ENCODE measurements at regions not wholly inside any gene's neighbourhood (a gene's known extent, or its start where the extent isn't known, plus 50 kb on each side); places are given as distances from the start of the nearest gene placed in this dataset.

GRCh38 chr15:89412905-89413411, 78.3 kb upstream of the POLG start:
- Histone ChIP-seq H3K9me3 (ENCODE audit: insufficient read depth, low read length, severe bottlenecking) (no peaks in the 10 kb centered on the region), H2AFZ (ENCODE audit: low read depth, low read length) (no peak overlapping the region), H3K27me3 (ENCODE audit: insufficient read depth, low read length, poor library complexity) (peaks cover 15% of the 10 kb centered on the region), H3K4me1 (ENCODE audit: insufficient read depth, low read length) (no peaks in the 10 kb centered on the region), H3K4me3 (ENCODE audit: low read depth in 1 of 2, low read length in 2 of 2) (no peak overlapping the region), H3K79me2 (ENCODE audit: insufficient read depth, low read length) (no peaks in the 10 kb centered on the region), H4K20me1 (ENCODE audit: insufficient read depth, low read length) (peaks cover 2% of the 10 kb centered on the region; the same call in 1 of the 2 replicates), H3K4me2 (ENCODE audit: insufficient read depth, low read length) (no peak overlapping the region), H3K9ac (ENCODE audit: low read depth, low read length) (no peak overlapping the region), H3K27ac (ENCODE audit: low read length) (no peak overlapping the region), H3K36me3 (ENCODE audit: insufficient read depth, low read length) (no peaks in the 10 kb centered on the region)
- no peak for DNase-seq
- ATAC-seq (ENCODE audit: insufficient read depth, low read depth), result no peak
- no peak for TF ChIP-seq EZH2 (IDR thresholded peaks at IDR 0.05; ENCODE audit: borderline replicate concordance, low read depth, low read length, severe bottlenecking)
- TF ChIP-seq CTCF (IDR thresholded peaks at IDR 0.05; ENCODE audit: borderline replicate concordance, extremely low read depth, low read length, poor library complexity, severe bottlenecking), result no peak

GRCh38 chr15:89410039-89410435, 75.4 kb upstream of the POLG start:
- no peak overlapping the region for H3K9ac ChIP-seq (ENCODE audit: low read depth, low read length)

GRCh38 chr15:89409184-89410038, 74.8 kb upstream of the POLG start:
- Histone ChIP-seq H3K27me3 (ENCODE audit: insufficient read depth, low read length, poor library complexity) (peaks cover 16% of the 10 kb centered on the region), H2AFZ (ENCODE audit: low read depth, low read length) (no peak overlapping the region), H3K9ac (ENCODE audit: low read depth, low read length) (no peak overlapping the region), H3K4me1 (ENCODE audit: insufficient read depth, low read length) (no peaks in the 10 kb centered on the region), H3K79me2 (ENCODE audit: insufficient read depth, low read length) (no peaks in the 10 kb centered on the region), H3K36me3 (ENCODE audit: insufficient read depth, low read length) (no peaks in the 10 kb centered on the region), H3K4me3 (ENCODE audit: low read depth in 1 of 2, low read length in 2 of 2) (no peak overlapping the region), H3K9me3 (ENCODE audit: insufficient read depth, low read length, severe bottlenecking) (no peaks in the 10 kb centered on the region), H4K20me1 (ENCODE audit: insufficient read depth, low read length) (peaks cover 2% of the 10 kb centered on the region; the same call in 1 of the 2 replicates), H3K4me2 (ENCODE audit: insufficient read depth, low read length) (no peak overlapping the region), H3K27ac (ENCODE audit: low read length) (no peak overlapping the region)
- DNase-seq, result no peak
- TF ChIP-seq CTCF (IDR thresholded peaks at IDR 0.05; ENCODE audit: borderline replicate concordance, extremely low read depth, low read length, poor library complexity, severe bottlenecking), result no peak
- no peak for TF ChIP-seq EZH2 (IDR thresholded peaks at IDR 0.05; ENCODE audit: borderline replicate concordance, low read depth, low read length, severe bottlenecking)
- no peak for ATAC-seq (ENCODE audit: insufficient read depth, low read depth)

More at GRCh38 chr15:89410039-89410435, 75.4 kb upstream of the POLG start:
- H3K4me2 ChIP-seq (ENCODE audit: insufficient read depth, low read length), result no peak overlapping the region
- H3K9me3 ChIP-seq (ENCODE audit: insufficient read depth, low read length, severe bottlenecking), result no peaks in the 10 kb centered on the region
- DNase-seq, result no peak
- H3K4me3 ChIP-seq (ENCODE audit: low read depth in 1 of 2, low read length in 2 of 2), result no peak overlapping the region
- H2AFZ ChIP-seq (ENCODE audit: low read depth, low read length), result no peak overlapping the region
- no peaks in the 10 kb centered on the region for H3K36me3 ChIP-seq (ENCODE audit: insufficient read depth, low read length)
- no peak overlapping the region for H3K27ac ChIP-seq (ENCODE audit: low read length)
- H3K79me2 ChIP-seq (ENCODE audit: insufficient read depth, low read length), result no peaks in the 10 kb centered on the region
- H4K20me1 ChIP-seq (ENCODE audit: insufficient read depth, low read length), result peaks cover 2% of the 10 kb centered on the region; the same call in 1 of the 2 replicates
- H3K27me3 ChIP-seq (ENCODE audit: insufficient read depth, low read length, poor library complexity), result peaks cover 15% of the 10 kb centered on the region
- TF ChIP-seq CTCF (IDR thresholded peaks at IDR 0.05; ENCODE audit: borderline replicate concordance, extremely low read depth, low read length, poor library complexity, severe bottlenecking) (no peak), EZH2 (IDR thresholded peaks at IDR 0.05; ENCODE audit: borderline replicate concordance, low read depth, low read length, severe bottlenecking) (no peak)
- ATAC-seq (ENCODE audit: insufficient read depth, low read depth), result no peak
- no peaks in the 10 kb centered on the region for H3K4me1 ChIP-seq (ENCODE audit: insufficient read depth, low read length)
